Kidney epithelial cell (primary cell): ENCODE measurements at regions not wholly inside any gene's neighbourhood (a gene's known extent, or its start where the extent isn't known, plus 50 kb on each side); places are given as distances from the start of the nearest gene placed in this dataset.

ENCODE experiments used
- DNase-seq: peaks from one replicate; pipeline ENCODE4 v3.0.0-alpha.2; 2010; ENCODE audit warnings: low read depth
- H3K27me3 ChIP-seq: 2 replicates; pipeline ENCODE4 v1.6.0; 2011; ENCODE audit warnings: low read length; ENCODE audit not compliant: control insufficient read depth, insufficient read depth
- H3K36me3 ChIP-seq: 2 replicates; pipeline ENCODE4 v1.5.1; 2011; ENCODE audit warnings: low read length; ENCODE audit not compliant: control insufficient read depth, insufficient read depth
- H3K4me3 ChIP-seq: 2 replicates; pipeline ENCODE4 v1.5.1; 2011; ENCODE audit warnings: low read depth, mild to moderate bottlenecking, control low read depth, low read length
- CTCF ChIP-seq: IDR thresholded peaks from 2 replicates; pipeline ENCODE4 v1.5.1; 2011; ENCODE audit warnings: mild to moderate bottlenecking, moderate library complexity, low read length, control low read depth, inconsistent platforms; ENCODE audit not compliant: insufficient read depth, poor library complexity, severe bottlenecking

DNA sequence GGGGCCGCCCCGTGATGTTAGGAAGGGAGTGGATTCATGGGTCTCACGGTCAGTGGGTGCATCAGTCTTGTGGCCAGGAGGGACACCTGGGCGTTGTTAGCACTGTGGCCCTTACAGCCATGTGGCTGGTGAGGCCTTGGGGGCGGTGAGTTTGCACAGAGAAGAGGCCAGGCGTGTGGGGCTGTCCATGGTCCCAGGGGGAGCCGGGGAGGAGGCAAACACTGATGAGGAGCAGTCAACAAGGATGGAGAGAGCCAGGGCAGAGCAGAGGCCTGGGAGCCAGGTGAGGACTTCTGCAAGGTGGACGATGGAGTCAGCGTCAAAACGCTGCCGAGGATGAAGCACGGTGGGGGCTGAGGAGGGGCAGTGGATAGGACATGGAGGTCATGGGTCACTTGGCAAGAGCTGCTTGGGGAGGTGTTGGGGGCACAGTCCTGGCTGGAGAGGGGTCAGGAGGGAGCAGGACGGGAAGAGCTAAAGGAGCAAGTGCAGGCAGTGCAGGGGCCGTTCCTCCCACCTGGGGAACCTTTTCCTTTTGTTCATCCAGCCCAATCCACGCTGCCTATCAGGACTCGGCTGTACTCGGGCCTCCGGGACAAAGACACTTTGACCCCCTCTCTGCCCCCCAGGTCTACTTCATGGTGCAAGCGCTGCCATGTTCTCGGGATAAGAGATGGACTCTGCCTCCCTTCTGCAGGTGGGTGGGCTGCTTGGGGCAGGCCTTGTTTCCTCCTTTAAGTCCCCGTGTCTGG, 801.1 kb downstream of the TBC1D22A start:
- Histone ChIP-seq H3K4me3 (no peak overlapping the region), H3K36me3 (no peaks in the 10 kb centered on the region), H3K27me3 (no peaks in the 10 kb centered on the region)
- no peak for DNase-seq
- TF ChIP-seq CTCF: no peak

GRCh38 chr22:47561766-47562165, 799.3 kb downstream of the TBC1D22A start:
- Histone ChIP-seq H3K36me3 (no peaks in the 10 kb centered on the region), H3K4me3 (no peak overlapping the region), H3K27me3 (no peaks in the 10 kb centered on the region)
- DNase-seq: no peak
- no peak for TF ChIP-seq CTCF

GRCh38 chr22:47561115-47561675, 798.7 kb downstream of the TBC1D22A start:
- no peaks in the 10 kb centered on the region for H3K36me3 ChIP-seq
- no peak for TF ChIP-seq CTCF
- no peaks in the 10 kb centered on the region for H3K27me3 ChIP-seq
- DNase-seq: no peak
- H3K4me3 ChIP-seq: no peak overlapping the region

- TF ChIP-seq CTCF: no peak
- Histone ChIP-seq H3K27me3 (no peaks in the 10 kb centered on the region), H3K4me3 (no peak overlapping the region), H3K36me3 (no peaks in the 10 kb centered on the region)
- DNase-seq: no peak
These were observed 796.6 kb downstream of the TBC1D22A start for GRCh38 chr22:47558828-47559700.

DNA sequence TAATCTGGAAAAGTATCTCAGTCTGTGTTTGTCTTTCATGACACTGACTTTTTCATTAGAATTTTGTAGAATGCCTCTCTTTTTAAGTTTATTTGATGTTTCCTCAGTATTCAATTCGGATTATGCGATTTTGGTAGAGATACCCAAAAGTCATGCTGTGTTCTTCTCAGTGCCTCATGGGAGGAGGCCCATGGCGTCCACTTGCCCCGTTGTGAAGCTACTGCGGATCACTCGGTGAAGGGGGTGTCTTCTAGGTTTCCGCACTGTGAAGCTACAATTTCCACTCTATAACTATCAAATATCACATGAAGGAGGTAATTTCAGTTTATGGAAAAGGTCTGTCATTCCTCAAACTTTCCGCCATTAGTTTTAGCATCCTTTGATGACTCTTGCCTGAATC, 794.0 kb downstream of the TBC1D22A start:
- TF ChIP-seq CTCF: no peak
- no peak overlapping the region for H3K4me3 ChIP-seq
- no peaks in the 10 kb centered on the region for H3K36me3 ChIP-seq
- no peaks in the 10 kb centered on the region for H3K27me3 ChIP-seq
- DNase-seq: no peak
